Peyer's patch (tissue), 4 donors: ENCODE measurements at regions not wholly inside any gene's neighbourhood (a gene's known extent, or its start where the extent isn't known, plus 50 kb on each side); places are given as distances from the start of the nearest gene placed in this dataset.

ENCODE experiments used
- DNase-seq, 3 donors: peaks; one replicate each; pipeline ENCODE4 v3.0.0-alpha.2; 2017 to 2019
- H3K27ac ChIP-seq, 4 donors: fragments of 200-600 bp; sonication (generic); one replicate each; pipeline ENCODE4 v1.5.1; 2016 to 2019
- H3K27me3 ChIP-seq, 2 donors: fragments of 200-600 bp; sonication (generic); one replicate each; pipeline ENCODE4 v1.5.1; 2019
- H3K36me3 ChIP-seq, 3 donors: fragments of 200-600 bp; sonication (generic); one replicate each; pipeline ENCODE4 v1.5.1; 2016 to 2019
- H3K4me1 ChIP-seq, 4 donors: fragments of 200-600 bp; sonication (generic); one replicate each; pipeline ENCODE4 v1.5.1; 2016 to 2019
- H3K4me3 ChIP-seq, 4 donors: fragments of 200-600 bp; sonication (generic); 1 replicate in 3 of 4; 2 replicates in 1 of 4; pipeline ENCODE4 v1.5.1; 2016 to 2019; ENCODE audit warnings: mild to moderate bottlenecking in 1 of 4
- H3K9me3 ChIP-seq, 4 donors: fragments of 200-600 bp; sonication (generic); one replicate each; pipeline ENCODE4 v1.5.1; 2016 to 2019; ENCODE audit warnings: mild to moderate bottlenecking in 1 of 4
- CTCF ChIP-seq, 6 experiments: fragments of 450-650 bp in 4 of 6; fragments of 200-600 bp in 2 of 6; sonication (generic) in 1 of 6; IDR thresholded peaks; one replicate each; pipeline ENCODE4 v1.5.1; 2017 to 2019; ENCODE audit warnings: antibody characterized with exemption in 6 of 6, mild to moderate bottlenecking in 3 of 6, moderate library complexity in 1 of 6
- POLR2A ChIP-seq, 2 donors: fragments of 450-650 bp; IDR thresholded peaks; one replicate each; pipeline ENCODE4 v1.5.1; 2017; ENCODE audit warnings: antibody characterized with exemption in 2 of 2, mild to moderate bottlenecking in 2 of 2, moderate library complexity in 2 of 2

DNA sequence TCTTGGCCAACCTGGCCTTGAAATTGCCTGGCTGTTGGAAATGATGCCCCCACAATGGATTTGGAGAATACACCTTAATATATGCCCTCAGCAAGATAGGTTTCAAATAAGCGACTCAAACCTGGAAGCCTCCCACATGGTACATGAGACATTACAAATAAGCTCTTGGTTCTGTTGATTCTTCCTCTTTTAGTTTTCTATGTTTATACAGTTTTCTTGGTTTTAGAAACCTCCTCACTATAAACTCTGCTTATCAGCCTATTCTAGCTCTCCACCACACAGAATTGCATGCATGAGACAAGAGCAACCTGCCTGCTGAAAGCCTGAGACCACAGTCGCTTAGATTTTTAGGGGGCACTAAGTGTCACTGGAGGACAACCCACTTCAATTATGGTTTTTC, 108.8 kb upstream of the PREP start:
- no peak overlapping the region for H3K27ac ChIP-seq
- no peaks in the 10 kb centered on the region for H3K27me3 ChIP-seq
- TF ChIP-seq POLR2A (IDR thresholded peaks at IDR 0.05) (no peak), CTCF (IDR thresholded peaks at IDR 0.05) (no peak)
- H3K4me3 ChIP-seq, result no peak overlapping the region
- H3K4me1 ChIP-seq, result no peaks in the 10 kb centered on the region
- no peaks in the 10 kb centered on the region for H3K36me3 ChIP-seq
- no peak for DNase-seq
- no peaks in the 10 kb centered on the region for H3K9me3 ChIP-seq

- no peak for TF ChIP-seq CTCF (IDR thresholded peaks at IDR 0.05)
- no peak for TF ChIP-seq POLR2A (IDR thresholded peaks at IDR 0.05)
- no peak for DNase-seq
- no peak overlapping the region for H3K4me3 ChIP-seq
- no peaks in the 10 kb centered on the region for H3K36me3 ChIP-seq
- no peaks in the 10 kb centered on the region for H3K9me3 ChIP-seq
- no peaks in the 10 kb centered on the region for H3K27me3 ChIP-seq
- H3K4me1 ChIP-seq, result no peaks in the 10 kb centered on the region
- H3K27ac ChIP-seq, result no peak overlapping the region
Observed at GRCh38 chr6:105510746-105511145, 107.9 kb upstream of the PREP start.

- DNase-seq, result no peak
- H3K4me1 ChIP-seq, result no peaks in the 10 kb centered on the region
- no peaks in the 10 kb centered on the region for H3K27me3 ChIP-seq
- no peak overlapping the region for H3K27ac ChIP-seq
- no peak overlapping the region for H3K4me3 ChIP-seq
- H3K36me3 ChIP-seq, result no peaks in the 10 kb centered on the region
- no peaks in the 10 kb centered on the region for H3K9me3 ChIP-seq
- TF ChIP-seq POLR2A (IDR thresholded peaks at IDR 0.05), result no peak
- no peak for TF ChIP-seq CTCF (IDR thresholded peaks at IDR 0.05)
Observed at GRCh38 chr6:105509506-105510331, 106.8 kb upstream of the PREP start.

DNA sequence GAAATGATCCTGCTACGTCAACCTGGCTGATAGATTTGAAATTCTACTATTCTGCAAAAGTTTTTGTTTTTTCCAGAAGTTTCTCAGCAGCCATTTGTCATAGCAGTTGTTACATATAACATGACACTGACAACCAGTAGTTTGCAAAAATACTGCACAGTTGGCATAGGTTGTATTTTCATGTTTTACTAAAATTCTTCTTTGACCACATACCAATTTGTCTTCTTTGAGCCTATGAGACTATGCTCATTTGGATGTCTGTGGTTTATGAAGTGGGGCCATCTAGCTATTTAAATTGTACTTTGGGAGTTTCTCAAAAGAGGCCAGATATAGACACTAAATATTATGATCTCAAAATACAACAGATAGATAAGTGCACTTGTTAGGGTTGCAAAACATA, 104.9 kb upstream of the PREP start:
- H3K27me3 ChIP-seq, result no peaks in the 10 kb centered on the region
- no peaks in the 10 kb centered on the region for H3K9me3 ChIP-seq
- H3K27ac ChIP-seq, result no peak overlapping the region
- no peak overlapping the region for H3K4me3 ChIP-seq
- H3K36me3 ChIP-seq, result no peaks in the 10 kb centered on the region
- no peaks in the 10 kb centered on the region for H3K4me1 ChIP-seq
- no peak for TF ChIP-seq CTCF (IDR thresholded peaks at IDR 0.05)
- TF ChIP-seq POLR2A (IDR thresholded peaks at IDR 0.05), result no peak
- DNase-seq, result no peak

GRCh38 chr6:105504706-105505105, 101.8 kb upstream of the PREP start:
- H3K4me3 ChIP-seq, result no peak overlapping the region
- H3K27ac ChIP-seq, result no peak overlapping the region
- H3K27me3 ChIP-seq, result no peaks in the 10 kb centered on the region
- no peaks in the 10 kb centered on the region for H3K9me3 ChIP-seq
- H3K4me1 ChIP-seq, result no peaks in the 10 kb centered on the region
- no peaks in the 10 kb centered on the region for H3K36me3 ChIP-seq
- no peak for TF ChIP-seq POLR2A (IDR thresholded peaks at IDR 0.05)
- no peak for TF ChIP-seq CTCF (IDR thresholded peaks at IDR 0.05)
- DNase-seq, result no peak
